Stimulated activated CD4-positive, alpha-beta T cell treated with anti-CD3 and anti-CD28 coated beads, Interleukin-12 subunit alpha, Interleukin-12 subunit beta, amount 100 ng/mL, for 24 hours (primary cell): ENCODE measurements at regions not wholly inside any gene's neighbourhood (a gene's known extent, or its start where the extent isn't known, plus 50 kb on each side); places are given as distances from the start of the nearest gene placed in this dataset.

Source experiments
- DNase-seq, 2 experiments: peaks; one replicate each; pipeline ENCODE4 v3.0.0-alpha.2; 2020; ENCODE audit warnings: low read depth in 2 of 2

DNA sequence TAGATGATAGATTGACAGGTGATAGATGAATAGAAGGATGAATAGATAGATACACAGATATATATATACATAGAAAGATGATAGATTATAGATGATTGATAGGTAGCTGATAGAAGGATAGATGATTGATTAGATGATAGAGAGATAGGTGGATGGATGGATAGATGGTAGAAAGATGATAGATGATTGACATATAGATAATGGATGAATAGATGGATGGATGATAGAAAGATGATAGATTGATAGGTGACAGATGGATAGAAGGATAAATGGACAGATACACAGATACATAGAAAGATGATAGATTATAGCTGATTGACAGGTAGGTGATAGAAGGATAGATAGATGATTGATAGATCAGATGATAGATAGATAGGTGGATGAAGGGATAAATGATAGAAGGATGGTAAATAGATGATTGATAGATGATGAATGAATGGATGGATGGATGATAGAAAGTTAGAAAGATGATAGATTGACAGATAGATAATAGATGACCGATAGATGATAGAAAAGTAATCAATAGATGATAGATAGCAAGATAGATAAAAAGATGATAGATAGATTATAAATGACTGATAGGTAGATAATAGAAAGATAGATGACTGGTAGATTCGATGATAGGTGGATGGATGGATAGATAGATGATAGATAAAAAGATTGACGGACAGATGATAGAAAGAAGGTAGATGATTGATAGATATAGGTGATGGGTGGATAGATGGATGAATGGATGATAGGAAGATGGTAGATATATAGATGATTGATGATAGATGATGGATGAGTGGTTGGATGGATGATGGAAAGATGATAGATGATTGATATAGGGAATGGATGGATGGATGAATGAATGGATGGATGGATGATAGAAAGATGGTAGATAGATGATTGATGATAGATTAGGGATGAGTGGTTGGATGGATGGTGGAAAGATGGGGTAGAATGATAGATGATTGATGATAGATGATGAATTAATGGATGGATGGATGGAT lies 80.4 kb downstream of the MICALL2 start:
- no peak for DNase-seq

DNA sequence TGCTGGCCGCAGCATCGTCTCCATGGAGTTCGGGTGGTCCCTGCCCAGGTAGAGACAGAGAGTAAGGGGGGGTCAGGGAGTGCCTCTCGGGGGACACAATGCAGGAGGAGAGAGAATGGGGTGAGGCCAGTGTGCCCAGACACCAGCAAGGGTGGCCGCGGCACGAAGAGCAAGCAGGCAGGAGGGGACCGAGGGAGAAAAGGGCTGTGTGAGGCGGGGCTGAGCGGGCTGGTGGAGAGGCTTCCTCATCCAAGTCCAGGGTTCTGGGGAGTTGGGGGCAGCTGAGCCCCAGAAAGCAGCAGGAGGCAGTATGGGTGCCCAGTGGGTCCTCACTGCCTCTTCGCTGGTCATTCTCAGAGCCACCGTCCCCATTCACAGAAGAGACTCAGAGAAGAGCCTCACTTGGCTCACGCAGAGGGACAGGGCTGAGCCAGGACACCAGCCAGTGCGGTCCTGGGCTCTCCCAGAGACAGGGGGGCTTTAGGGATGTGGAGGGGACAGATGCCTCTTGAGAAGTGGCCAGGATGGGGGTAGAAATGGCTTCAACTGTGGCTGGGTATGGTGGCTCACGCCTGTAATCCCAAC lies 78.9 kb downstream of the MICALL2 start:
- no peak for DNase-seq

DNA sequence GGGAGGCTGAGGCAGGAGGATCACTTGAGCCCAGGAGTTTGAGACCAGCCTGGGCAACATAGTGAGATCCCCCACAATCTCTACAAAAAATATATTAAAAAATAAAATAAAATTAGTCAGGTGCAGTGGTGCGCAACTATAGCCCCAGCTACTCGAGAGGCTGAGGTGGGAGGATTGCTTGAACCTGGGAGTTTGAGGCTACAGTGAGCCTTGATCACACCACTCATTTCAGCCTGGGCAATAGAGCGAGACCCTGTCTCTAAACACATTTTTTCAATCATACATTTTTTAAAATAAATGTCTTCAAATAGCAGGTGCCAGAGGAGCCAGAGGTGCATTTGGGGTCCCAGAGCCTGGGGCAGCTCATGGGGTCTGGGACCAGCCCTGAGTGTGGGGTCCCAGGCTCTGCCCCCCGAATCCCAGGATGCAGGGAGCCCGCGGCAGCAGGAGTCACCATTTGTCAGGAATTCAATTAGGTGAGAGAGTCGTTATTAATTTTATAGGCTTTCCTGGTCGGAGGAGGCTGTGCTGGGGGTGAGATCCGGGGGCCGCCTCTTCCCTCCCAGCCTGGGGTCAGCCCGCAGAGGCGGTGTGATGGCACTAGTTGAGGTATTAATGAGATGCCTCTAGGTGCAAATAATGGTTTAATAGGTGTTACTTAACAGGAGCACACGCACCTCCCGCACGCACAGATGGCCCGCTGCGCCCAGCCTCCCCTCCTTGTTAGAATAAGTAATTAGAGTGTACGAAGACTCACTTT lies 78.3 kb downstream of the MICALL2 start:
- no peak for DNase-seq

DNA sequence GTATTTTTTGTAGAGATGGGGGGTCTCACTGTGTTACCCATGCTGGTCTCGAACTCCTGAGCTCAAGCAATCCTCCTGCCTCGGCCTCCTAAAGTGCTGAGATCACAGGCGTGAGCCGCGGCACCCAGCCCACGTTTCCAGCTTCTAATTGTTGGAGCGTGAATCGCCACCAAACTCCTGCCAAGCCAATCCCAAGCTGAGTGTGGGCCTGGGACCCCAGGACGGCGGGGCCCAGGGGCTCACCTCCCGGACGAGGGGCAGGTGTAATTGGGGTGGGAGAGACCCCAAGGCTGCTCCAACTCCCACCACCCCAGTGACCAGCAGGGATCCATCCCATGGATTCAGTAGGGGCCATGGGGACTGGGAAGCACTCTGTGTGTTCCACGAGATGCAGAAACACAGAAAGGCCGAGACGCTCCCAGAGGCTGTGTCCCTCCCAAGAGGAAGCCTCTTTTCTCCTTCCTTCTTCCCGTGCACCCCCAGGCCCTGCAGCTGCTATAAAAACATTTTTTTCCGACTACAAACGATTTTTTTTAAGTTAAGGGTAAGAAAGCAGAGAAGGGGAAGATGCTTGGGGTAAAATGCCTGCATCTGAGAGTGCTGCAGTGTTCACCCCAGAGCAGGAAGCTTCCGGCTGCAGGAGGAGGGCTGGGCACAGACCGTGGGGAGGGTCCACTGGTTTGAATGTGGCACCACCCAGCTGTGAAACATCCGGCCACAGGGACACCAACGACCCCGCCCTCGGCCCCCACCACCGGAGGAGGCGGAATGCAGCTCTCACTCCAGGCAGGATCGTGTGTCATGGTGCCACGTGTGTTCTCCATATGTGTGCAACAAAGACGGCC lies 76.5 kb downstream of the MICALL2 start:
- no peak for DNase-seq

GRCh38 chr7:1383398-1384112 lies 75.7 kb downstream of the MICALL2 start:
- no peak for DNase-seq

DNA sequence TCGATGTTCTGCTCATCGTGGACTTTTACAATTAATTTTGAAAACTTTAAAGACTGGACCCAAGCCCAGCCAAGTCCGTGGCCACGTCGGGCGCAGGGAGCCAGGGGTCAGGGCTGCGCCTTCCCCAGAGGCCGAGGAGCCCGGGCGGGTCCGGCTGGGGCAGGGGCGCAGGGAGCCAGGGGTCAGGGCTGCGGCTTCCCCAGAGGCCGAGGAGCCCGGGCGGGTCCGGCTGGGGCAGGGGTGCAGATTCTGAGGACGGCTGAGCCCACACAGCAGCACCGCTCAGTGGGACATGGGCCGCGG lies 75.2 kb downstream of the MICALL2 start:
- DNase-seq, result no peak
